ENCODE measurements at regions not wholly inside any gene's neighbourhood (a gene's known extent, or its start where the extent isn't known, plus 50 kb on each side); places are given as distances from the start of the nearest gene placed in this dataset.

DNA sequence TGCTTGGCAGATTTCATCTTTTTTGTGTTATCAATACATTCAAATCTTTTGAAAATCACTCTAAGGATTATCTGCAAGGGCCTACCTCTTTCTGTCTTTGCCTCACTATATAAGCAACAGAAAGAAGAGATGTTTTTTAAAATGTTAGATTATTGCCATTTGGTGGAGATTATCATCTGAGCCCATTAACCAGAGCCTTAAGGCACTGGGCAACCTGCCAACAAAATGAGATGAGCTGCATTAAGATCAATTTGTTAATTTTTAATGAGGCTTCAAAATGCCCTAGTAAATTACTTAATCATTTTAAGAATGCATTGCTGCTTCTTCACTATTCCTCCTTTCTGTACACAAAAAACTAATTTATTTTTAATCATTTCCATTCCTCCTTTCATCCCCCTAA is 314.1 kb downstream of the SNX13 start:
- no peak overlapping the region for H2AFZ ChIP-seq (ENCODE audit: low read length)
- BruUV-seq (replicated peaks) = no TSS peak
- no peak overlapping the region for H3K9ac ChIP-seq (ENCODE audit: insufficient read depth, low read depth, low read length)
- H3K36me3 ChIP-seq (replicated peaks in 1 of 2; ENCODE audit: control insufficient read depth in 1 of 2, insufficient read depth in 2 of 2, low read length in 2 of 2) = no peaks in the 10 kb centered on the region
- in situ Hi-C loops (cut with HindIII; ENCODE audit: extremely low pct_ligation_motif_present, low pct_unique_long_range_greater_than_20kb) = no loop called here
- DNase-seq (ENCODE audit: low spot score) (no peak), FAIRE-seq (no peak), ATAC-seq (no peak)
- no peak overlapping the region for H3K4me3 ChIP-seq (replicated peaks in 1 of 3; ENCODE audit: insufficient read depth in 1 of 3, low read depth in 2 of 3, low read length in 3 of 3)
- H3K9me3 ChIP-seq (ENCODE audit: low read length) = no peaks in the 10 kb centered on the region
- H4K20me1 ChIP-seq (ENCODE audit: insufficient read depth, low read length) = no peaks in the 10 kb centered on the region
- TF ChIP-seq SIN3A (IDR thresholded peaks at IDR 0.05; ENCODE audit: borderline replicate concordance, low read depth, low read length) (no peak), ZNF503 (CRISPR knock-in tag; IDR thresholded peaks at IDR 0.05) (no peak), PBX2 (CRISPR knock-in tag; IDR thresholded peaks at IDR 0.05) (no peak), ZNF510 (CRISPR knock-in tag; IDR thresholded peaks at IDR 0.05; ENCODE audit: low read depth) (no peak), GFI1 (CRISPR knock-in tag; IDR thresholded peaks at IDR 0.05; ENCODE audit: borderline replicate concordance) (no peak), ZNF703 (CRISPR knock-in tag; IDR thresholded peaks at IDR 0.05; ENCODE audit: borderline replicate concordance) (no peak), ZNF350 (CRISPR knock-in tag; IDR thresholded peaks at IDR 0.05; ENCODE audit: borderline replicate concordance, low read depth) (no peak), ZNF749 (CRISPR knock-in tag; IDR thresholded peaks at IDR 0.05; ENCODE audit: borderline replicate concordance) (no peak), RARA (CRISPR knock-in tag; IDR thresholded peaks at IDR 0.05) (no peak)
- TF ChIP-seq, protein P1, sequence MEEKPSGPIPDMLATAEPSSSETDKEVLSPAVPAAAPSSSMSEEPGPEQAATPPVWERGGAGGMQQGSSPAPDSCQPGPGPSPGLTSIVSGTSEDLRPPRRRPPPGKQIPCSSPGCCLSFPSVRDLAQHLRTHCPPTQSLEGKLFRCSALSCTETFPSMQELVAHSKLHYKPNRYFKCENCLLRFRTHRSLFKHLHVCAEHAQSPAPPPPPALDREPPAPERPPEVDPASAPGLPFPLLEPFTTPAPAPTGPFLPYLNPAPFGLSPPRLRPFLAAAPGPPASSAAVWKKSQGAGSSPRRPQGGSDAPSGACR (CRISPR knock-in tag; IDR thresholded peaks at IDR 0.05) = no peak
- H3K27me3 ChIP-seq (ENCODE audit: control insufficient read depth in 1 of 2, insufficient read depth in 2 of 2, low read length in 2 of 2) = no peaks in the 10 kb centered on the region
- no peaks in the 10 kb centered on the region for H3K4me1 ChIP-seq (ENCODE audit: insufficient read depth, low read length)
- intact Hi-C loops (cut with micrococcal nuclease; ENCODE audit: unreplicated experiment) = no loop called here
- no peak overlapping the region for H3K4me2 ChIP-seq (ENCODE audit: low read depth, low read length)
- H3K27ac ChIP-seq (ENCODE audit: extremely low read length, insufficient read depth, low read length) = no peak overlapping the region
- ChIA-PET POLR2A (no interaction called here), CTCF (ENCODE audit: low intra/inter-chr PET ratio, low total read pairs) (no interaction called here)
- no peaks in the 10 kb centered on the region for H3K79me2 ChIP-seq (ENCODE audit: insufficient read depth, low read length)

Data from HepG2 (cell line).